Hepatocyte (in vitro differentiated cells): ENCODE measurements at regions not wholly inside any gene's neighbourhood (a gene's known extent, or its start where the extent isn't known, plus 50 kb on each side); places are given as distances from the start of the nearest gene placed in this dataset.

Source experiments
- CTCF ChIP-seq: fragments of 200-600 bp; sonication (generic); IDR thresholded peaks from 2 replicates; pipeline ENCODE4 v1.5.1; 2016; ENCODE audit warnings: antibody characterized with exemption, mild to moderate bottlenecking; ENCODE audit not compliant: poor library complexity
- EZH2 ChIP-seq: fragments of 200-600 bp; sonication (generic); IDR thresholded peaks from 2 replicates; pipeline ENCODE4 v1.6.1; 2016; ENCODE audit warnings: antibody characterized with exemption, mild to moderate bottlenecking, borderline replicate concordance

DNA sequence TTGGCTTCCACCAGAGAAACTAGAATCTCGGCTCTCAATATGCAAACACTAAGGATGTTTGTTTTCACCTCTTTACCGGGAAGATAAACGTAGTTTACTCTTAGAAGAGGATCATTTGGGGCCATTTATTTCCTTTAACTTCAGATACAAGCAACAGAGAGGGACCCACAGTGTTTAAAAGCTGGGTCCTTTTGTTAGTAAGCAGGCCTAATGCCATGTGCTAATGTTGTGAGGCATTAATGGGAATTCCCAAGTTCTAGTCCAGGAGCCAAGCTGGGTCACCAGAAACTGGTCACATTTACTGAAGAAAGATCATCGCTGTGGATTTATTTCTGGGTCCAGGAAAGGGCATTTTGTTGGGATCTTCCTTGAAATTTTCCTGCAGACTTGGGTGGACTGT lies 78.1 kb upstream of the ADAMTS9 start:
- TF ChIP-seq CTCF: no peak
- no peak for TF ChIP-seq EZH2
